ENCODE measurements at regions not wholly inside any gene's neighbourhood (a gene's known extent, or its start where the extent isn't known, plus 50 kb on each side); places are given as distances from the start of the nearest gene placed in this dataset.
"Not testable (repeated sequence)": the region's sequence is repeated elsewhere in the genome, so short reads cannot be mapped to it uniquely, and the experiment has no call there.

GRCh38 chr11:43053638-43054412 is 258.0 kb upstream of the API5 start:
- intact Hi-C loops (cut with DNase I): no loop called here
- DNase-seq: no peak

- no peak for DNase-seq
- intact Hi-C loops (cut with DNase I): no loop called here
Measured at GRCh38 chr11:43067681-43068080, 244.1 kb upstream of the API5 start.

GRCh38 chr11:43071338-43071737 is 240.5 kb upstream of the API5 start:
- intact Hi-C loops (cut with DNase I): no loop called here
- no peak for DNase-seq

GRCh38 chr11:43072096-43072495 is 239.7 kb upstream of the API5 start:
- DNase-seq: peak in 2 of 42 donors; percentile 8 to 10
- intact Hi-C loops (cut with DNase I): no loop called here

GRCh38 chr11:43072911-43073310 is 238.9 kb upstream of the API5 start:
- DNase-seq: no peak
- intact Hi-C loops (cut with DNase I): no loop called here

- DNase-seq: no peak
- intact Hi-C loops (cut with DNase I): no loop called here
Measured at GRCh38 chr11:43074810-43075209, 237.0 kb upstream of the API5 start.

- DNase-seq: no peak
- intact Hi-C loops (cut with DNase I): no loop called here
Measured at GRCh38 chr11:43101113-43101512, 210.7 kb upstream of the API5 start.

GRCh38 chr11:43116071-43116470 is 195.7 kb upstream of the API5 start:
- DNase-seq: no peak
- intact Hi-C loops (cut with DNase I): no loop called here

GRCh38 chr11:43119275-43119970 is 192.4 kb upstream of the API5 start:
- no peak for DNase-seq
- intact Hi-C loops (cut with DNase I): no loop called here

- intact Hi-C loops (cut with DNase I): no loop called here
Measured at GRCh38 chr11:43122546-43122945, 189.2 kb upstream of the API5 start.

GRCh38 chr11:43123443-43123842 is 188.4 kb upstream of the API5 start:
- intact Hi-C loops (cut with DNase I): no loop called here
- DNase-seq: no peak

More at GRCh38 chr11:43122546-43122945, 189.2 kb upstream of the API5 start:
- no peak for DNase-seq

GRCh38 chr11:43124272-43124935 is 187.4 kb upstream of the API5 start:
- intact Hi-C loops (cut with DNase I): no loop called here
- no peak for DNase-seq

GRCh38 chr11:43129329-43129728 is 182.5 kb upstream of the API5 start:
- intact Hi-C loops (cut with DNase I): no loop called here
- DNase-seq: no peak

GRCh38 chr11:43130616-43131015 is 181.2 kb upstream of the API5 start:
- peak in 39 of 42 donors; percentile 6 to 82 (median 37) for DNase-seq
- intact Hi-C loops (cut with DNase I): no loop called here

- intact Hi-C loops (cut with DNase I): no loop called here
- DNase-seq: no peak
Measured at GRCh38 chr11:43135966-43136534, 175.7 kb upstream of the API5 start.

GRCh38 chr11:43138621-43139140 is 173.1 kb upstream of the API5 start:
- no peak for DNase-seq
- intact Hi-C loops (cut with DNase I): no loop called here

GRCh38 chr11:43145653-43146052 is 166.1 kb upstream of the API5 start:
- intact Hi-C loops (cut with DNase I): no loop called here
- DNase-seq: no peak

GRCh38 chr11:43150697-43151096 is 161.1 kb upstream of the API5 start:
- intact Hi-C loops (cut with DNase I): no loop called here
- no peak for DNase-seq

GRCh38 chr11:43164831-43165230 is 147.0 kb upstream of the API5 start:
- intact Hi-C loops (cut with DNase I): no loop called here
- no peak for DNase-seq

- intact Hi-C loops (cut with DNase I); DNase-seq: not testable (repeated sequence)
Measured at GRCh38 chr11:43165393-43165792, 146.4 kb upstream of the API5 start.
